Spleen (tissue), 11 donors: ENCODE measurements at regions not wholly inside any gene's neighbourhood (a gene's known extent, or its start where the extent isn't known, plus 50 kb on each side); places are given as distances from the start of the nearest gene placed in this dataset.

Source experiments
- DNase-seq: peaks from one replicate; pipeline ENCODE4 v3.0.0-alpha.2; 2020
- H3K27ac ChIP-seq, 8 donors: fragments of 200-600 bp; sonication (generic) in 7 of 8; 1 replicate in 4 of 8; 2 replicates in 4 of 8; pipeline versions ENCODE4 v1.5.0 to v1.8.0; 2016 to 2021; ENCODE audit warnings: inconsistent platforms in 4 of 8, mild to moderate bottlenecking in 4 of 8, moderate library complexity in 1 of 8
- H3K27me3 ChIP-seq, 7 donors: fragments of 200-600 bp; sonication (generic) in 6 of 7; replicated peaks in 1 of 7; 1 replicate in 4 of 7; 2 replicates in 3 of 7; pipeline versions ENCODE4 v1.5.0 to v1.8.0; 2016 to 2021; ENCODE audit warnings: inconsistent platforms in 3 of 7, mild to moderate bottlenecking in 1 of 7
- H3K36me3 ChIP-seq, 6 donors: fragments of 200-600 bp; sonication (generic) in 5 of 6; 1 replicate in 4 of 6; 2 replicates in 2 of 6; pipeline versions ENCODE4 v1.5.0 to v1.8.0; 2016 to 2021; ENCODE audit warnings: inconsistent platforms in 2 of 6
- H3K4me1 ChIP-seq, 6 donors: fragments of 200-600 bp; sonication (generic) in 5 of 6; 1 replicate in 3 of 6; 2 replicates in 3 of 6; pipeline versions ENCODE4 v1.5.0 to v1.8.0; 2016 to 2021; ENCODE audit warnings: inconsistent platforms in 3 of 6
- H3K4me3 ChIP-seq, 8 donors: fragments of 200-600 bp; sonication (generic) in 7 of 8; 1 replicate in 4 of 8; 2 replicates in 4 of 8; pipeline versions ENCODE4 v1.5.0 to v1.8.0; 2016 to 2021; ENCODE audit warnings: inconsistent platforms in 4 of 8, mild to moderate bottlenecking in 4 of 8, moderate library complexity in 2 of 8
- H3K9me3 ChIP-seq, 8 donors: fragments of 200-600 bp; sonication (generic) in 7 of 8; 1 replicate in 4 of 8; 2 replicates in 4 of 8; pipeline versions ENCODE4 v1.5.0 to v1.8.0; 2016 to 2021; ENCODE audit warnings: inconsistent platforms in 4 of 8
- CTCF ChIP-seq, 11 experiments: fragments of 200-600 bp in 7 of 11; fragments of 450-650 bp in 4 of 11; sonication (generic) in 4 of 11; IDR thresholded peaks in 8 of 11; conservative IDR thresholded peaks in 3 of 11; 1 replicate in 7 of 11; 2 replicates in 4 of 11; pipeline versions ENCODE4 v1.4.0 to v1.8.0; 2016 to 2021; ENCODE audit warnings: antibody characterized with exemption in 11 of 11, inconsistent platforms in 4 of 11, mild to moderate bottlenecking in 1 of 11
- POLR2A ChIP-seq, 3 donors: fragments of 450-650 bp; IDR thresholded peaks; one replicate each; pipeline ENCODE4 v1.5.1; 2017; ENCODE audit warnings: antibody characterized with exemption in 3 of 3, mild to moderate bottlenecking in 1 of 3
- POLR2AphosphoS5 ChIP-seq, 3 donors: sonication (generic); formaldehyde crosslinking; IDR thresholded peaks; one replicate each; pipeline ENCODE4 v1.5.1; 2017; ENCODE audit warnings: antibody characterized with exemption in 3 of 3
- WGBS, 5 donors: extraction: QIAGEN DNeasy Blood & Tissue Kit in 3 of 5; methylation state at CpG; one replicate each; pipeline versions ENCODE4 v1.1.5 to v1.1.7; 2013 to 2018; 5-methylcytosine and 5-hydroxymethylcytosine counted together
- intact Hi-C: fragments of 100-400 bp; cut with DNase I; formaldehyde crosslinking; loops from one replicate; pipeline ENCODE4 v1.15.0; 2023; ENCODE audit warnings: low total_unique reads
- donor health status: healthy with polysubstance abuse.
- donor health status: DM: no; HTN: no; CAD: no; lungs with moderate emphysema.
- donor health status: DM: no; HTN: no; CAD: no.
- donor health status: Bipolar disorder and iron deficiency.
- donor health status: healthy.
- donor health status: DM: no; HTN: no; CAD: no.
- donor health status: DM: yes; HTN: yes; CAD: no.

GRCh38 chr4:33162122-33162521 lies 2442.0 kb downstream of the PCDH7 start:
- no peaks in the 10 kb centered on the region for H3K36me3 ChIP-seq
- intact Hi-C loops = no loop called here
- H3K4me1 ChIP-seq = no peaks in the 10 kb centered on the region
- peaks cover 0 to 4% (median 0%) of the 10 kb centered on the region in 8 donors for H3K9me3 ChIP-seq
- H3K27ac ChIP-seq = no peak overlapping the region
- no peak for DNase-seq
- TF ChIP-seq POLR2AphosphoS5 (IDR thresholded peaks at IDR 0.05) = no peak
- no peak for TF ChIP-seq POLR2A (IDR thresholded peaks at IDR 0.05)
- no peak for TF ChIP-seq CTCF (IDR thresholded peaks at IDR 0.05 in 8 of 11, conservative IDR thresholded peaks at IDR 0.05 in 3 of 11)
- no peaks in the 10 kb centered on the region for H3K27me3 ChIP-seq
- H3K4me3 ChIP-seq = no peak overlapping the region

- 58 to 83% (median 64%) methylated on average over 1 of the region's 1 CpG for WGBS, 5 donors
- Histone ChIP-seq H3K4me3 (no peak overlapping the region), H3K27me3 (no peaks in the 10 kb centered on the region), H3K4me1 (no peaks in the 10 kb centered on the region), H3K36me3 (no peaks in the 10 kb centered on the region), H3K27ac (no peak overlapping the region), H3K9me3 (peaks cover 0 to 12% (median 0%) of the 10 kb centered on the region in 8 donors)
- no peak for TF ChIP-seq POLR2AphosphoS5 (IDR thresholded peaks at IDR 0.05)
- TF ChIP-seq CTCF (IDR thresholded peaks at IDR 0.05 in 8 of 11, conservative IDR thresholded peaks at IDR 0.05 in 3 of 11) = no peak
- no peak for TF ChIP-seq POLR2A (IDR thresholded peaks at IDR 0.05)
- intact Hi-C loops = no loop called here
- no peak for DNase-seq
Observed at GRCh38 chr4:33171873-33172525, 2451.8 kb downstream of the PCDH7 start.

GRCh38 chr4:33176566-33176965 lies 2456.4 kb downstream of the PCDH7 start:
- TF ChIP-seq POLR2AphosphoS5 (IDR thresholded peaks at IDR 0.05) = no peak
- TF ChIP-seq POLR2A (IDR thresholded peaks at IDR 0.05) = no peak
- no peak for TF ChIP-seq CTCF (IDR thresholded peaks at IDR 0.05 in 8 of 11, conservative IDR thresholded peaks at IDR 0.05 in 3 of 11)

GRCh38 chr4:33184657-33185290 lies 2464.6 kb downstream of the PCDH7 start:
- intact Hi-C loops = no loop called here
- DNase-seq = no peak
- H3K4me1 ChIP-seq = no peaks in the 10 kb centered on the region
- H3K36me3 ChIP-seq = no peaks in the 10 kb centered on the region
- no peak overlapping the region for H3K27ac ChIP-seq
- H3K4me3 ChIP-seq = no peak overlapping the region
- no peak for TF ChIP-seq CTCF (IDR thresholded peaks at IDR 0.05 in 8 of 11, conservative IDR thresholded peaks at IDR 0.05 in 3 of 11)
- no peak for TF ChIP-seq POLR2A (IDR thresholded peaks at IDR 0.05)
- no peak for TF ChIP-seq POLR2AphosphoS5 (IDR thresholded peaks at IDR 0.05)
- WGBS, 5 donors = 19 to 30% (median 22%) methylated on average over 2 of the region's 2 CpGs
- H3K9me3 ChIP-seq = peaks cover 0 to 7% (median 0%) of the 10 kb centered on the region in 8 donors
- no peaks in the 10 kb centered on the region for H3K27me3 ChIP-seq

More at GRCh38 chr4:33176566-33176965, 2456.4 kb downstream of the PCDH7 start:
- Histone ChIP-seq H3K36me3 (no peaks in the 10 kb centered on the region), H3K4me1 (no peaks in the 10 kb centered on the region), H3K27ac (no peak overlapping the region), H3K4me3 (no peak overlapping the region), H3K27me3 (no peaks in the 10 kb centered on the region), H3K9me3 (peaks cover 0 to 18% (median 0%) of the 10 kb centered on the region in 8 donors)
- intact Hi-C loops = no loop called here
- 36 to 89% (median 78%) methylated on average over 1 of the region's 1 CpG for WGBS, 5 donors
- DNase-seq = no peak
